ENCODE measurements at regions not wholly inside any gene's neighbourhood (a gene's known extent, or its start where the extent isn't known, plus 50 kb on each side); places are given as distances from the start of the nearest gene placed in this dataset.

DNA sequence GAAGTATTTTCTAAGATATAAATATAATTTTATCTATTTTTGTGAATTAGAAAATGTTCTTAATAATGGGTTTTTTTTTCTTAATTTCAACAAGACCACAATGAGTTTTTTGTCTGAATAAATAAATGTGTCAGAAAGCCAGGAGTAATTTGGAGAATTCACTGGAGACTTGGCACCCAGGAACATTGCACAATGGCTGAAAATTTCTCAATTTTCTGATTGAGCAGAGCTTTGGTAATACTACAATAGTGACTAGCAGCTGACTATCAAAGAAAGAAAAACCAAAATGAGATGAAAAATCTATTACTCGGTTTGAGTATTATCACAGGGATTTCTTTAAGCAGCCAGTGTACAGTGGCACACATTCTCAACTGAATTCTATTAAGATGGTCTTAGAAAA is 394.4 kb upstream of the PCDH20 start:
- no peak overlapping the region for H3K27ac ChIP-seq
- H3K9me3 ChIP-seq: no peaks in the 10 kb centered on the region
- H3K27me3 ChIP-seq (ENCODE audit: low read depth): no peaks in the 10 kb centered on the region
- intact Hi-C loops (cut with DNase I): no loop called here
- TF ChIP-seq, protein P1, sequence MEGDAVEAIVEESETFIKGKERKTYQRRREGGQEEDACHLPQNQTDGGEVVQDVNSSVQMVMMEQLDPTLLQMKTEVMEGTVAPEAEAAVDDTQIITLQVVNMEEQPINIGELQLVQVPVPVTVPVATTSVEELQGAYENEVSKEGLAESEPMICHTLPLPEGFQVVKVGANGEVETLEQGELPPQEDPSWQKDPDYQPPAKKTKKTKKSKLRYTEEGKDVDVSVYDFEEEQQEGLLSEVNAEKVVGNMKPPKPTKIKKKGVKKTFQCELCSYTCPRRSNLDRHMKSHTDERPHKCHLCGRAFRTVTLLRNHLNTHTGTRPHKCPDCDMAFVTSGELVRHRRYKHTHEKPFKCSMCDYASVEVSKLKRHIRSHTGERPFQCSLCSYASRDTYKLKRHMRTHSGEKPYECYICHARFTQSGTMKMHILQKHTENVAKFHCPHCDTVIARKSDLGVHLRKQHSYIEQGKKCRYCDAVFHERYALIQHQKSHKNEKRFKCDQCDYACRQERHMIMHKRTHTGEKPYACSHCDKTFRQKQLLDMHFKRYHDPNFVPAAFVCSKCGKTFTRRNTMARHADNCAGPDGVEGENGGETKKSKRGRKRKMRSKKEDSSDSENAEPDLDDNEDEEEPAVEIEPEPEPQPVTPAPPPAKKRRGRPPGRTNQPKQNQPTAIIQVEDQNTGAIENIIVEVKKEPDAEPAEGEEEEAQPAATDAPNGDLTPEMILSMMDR (IDR thresholded peaks at IDR 0.05): no peak
- no peaks in the 10 kb centered on the region for H3K4me1 ChIP-seq
- ATAC-seq (no peak), DNase-seq (no peak)
- no peak overlapping the region for H3K4me3 ChIP-seq
- no peaks in the 10 kb centered on the region for H3K36me3 ChIP-seq

DNA sequence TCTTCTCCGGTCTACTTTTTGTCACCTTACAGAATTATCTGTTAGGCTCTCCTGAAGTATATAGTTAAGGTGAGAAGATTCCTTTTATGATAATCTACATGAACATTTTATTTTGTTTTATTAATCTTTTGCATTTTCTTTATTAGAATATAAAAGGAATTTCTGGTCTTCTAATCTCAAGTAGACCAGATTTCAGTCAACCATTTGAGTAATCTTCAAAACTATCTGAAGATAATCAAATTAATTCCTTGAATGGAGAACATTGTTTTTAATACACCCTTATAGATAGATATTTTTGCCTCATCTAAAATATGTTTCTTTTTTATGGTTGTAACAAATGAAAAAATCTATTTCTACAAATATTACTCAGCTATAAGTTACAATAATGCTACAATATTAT is 381.7 kb upstream of the PCDH20 start:
- no peak for ATAC-seq
- no peak overlapping the region for H3K27ac ChIP-seq

DNA sequence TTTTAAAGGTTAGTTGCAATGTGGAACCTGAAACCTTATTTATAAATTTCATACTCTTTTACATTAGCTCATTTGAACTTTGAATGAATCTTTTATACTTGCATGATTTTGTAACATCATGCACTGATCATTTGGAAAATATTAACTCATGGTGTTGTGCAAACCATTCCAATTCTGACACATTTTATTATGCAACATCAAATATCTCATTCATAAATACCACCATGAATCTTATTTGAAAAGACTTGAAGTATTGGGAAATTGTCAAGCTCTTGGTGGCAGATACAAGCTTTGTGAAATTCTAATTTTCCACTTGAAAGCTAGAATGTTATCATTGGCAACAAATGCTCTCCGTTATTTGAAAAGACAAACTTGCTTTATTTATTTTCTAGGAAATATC is 379.9 kb upstream of the PCDH20 start:
- Histone ChIP-seq H3K4me1 (no peaks in the 10 kb centered on the region), H3K27ac (no peak overlapping the region), H3K27me3 (ENCODE audit: low read depth) (no peaks in the 10 kb centered on the region), H3K4me3 (no peak overlapping the region), H3K36me3 (no peaks in the 10 kb centered on the region), H3K9me3 (no peaks in the 10 kb centered on the region)
- intact Hi-C loops (cut with DNase I): no loop called here
- DNase-seq: no peak
- TF ChIP-seq, protein P1 (IDR thresholded peaks at IDR 0.05): no peak
- peak in 1 of 2 donors; percentile 68 for ATAC-seq

More for the DNA sequence above, 381.7 kb upstream of the PCDH20 start:
- H3K4me3 ChIP-seq: no peak overlapping the region
- TF ChIP-seq, protein P1 (IDR thresholded peaks at IDR 0.05): no peak
- intact Hi-C loops (cut with DNase I): no loop called here
- H3K36me3 ChIP-seq: no peaks in the 10 kb centered on the region
- no peaks in the 10 kb centered on the region for H3K9me3 ChIP-seq
- DNase-seq: no peak
- no peaks in the 10 kb centered on the region for H3K4me1 ChIP-seq
- H3K27me3 ChIP-seq (ENCODE audit: low read depth): no peaks in the 10 kb centered on the region

DNA sequence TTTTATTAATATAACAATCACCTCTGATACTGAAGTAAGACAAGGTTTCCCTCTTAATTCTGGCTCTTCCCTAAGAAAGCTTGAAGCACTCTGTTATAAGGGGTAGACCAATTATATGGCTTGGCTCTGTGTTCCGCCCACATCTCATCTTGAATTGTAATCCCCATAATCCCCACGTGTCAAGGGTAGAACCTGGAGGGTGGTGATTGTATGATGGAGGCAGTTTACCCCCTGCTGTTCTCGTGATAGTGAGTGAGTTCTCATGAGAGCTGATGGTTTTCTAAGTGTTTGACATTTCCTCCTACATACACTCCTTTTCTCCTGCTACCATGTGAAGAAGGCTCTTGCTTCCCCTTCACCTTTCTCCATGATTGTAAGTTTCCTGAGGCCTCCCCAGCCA is 363.8 kb upstream of the PCDH20 start:
- TF ChIP-seq, protein P1 (IDR thresholded peaks at IDR 0.05): no peak
- no peak overlapping the region for H3K4me3 ChIP-seq
- no peaks in the 10 kb centered on the region for H3K4me1 ChIP-seq
- no peaks in the 10 kb centered on the region for H3K9me3 ChIP-seq
- no peak for ATAC-seq
- H3K27ac ChIP-seq: no peak overlapping the region
- H3K27me3 ChIP-seq (ENCODE audit: low read depth): no peaks in the 10 kb centered on the region
- no peaks in the 10 kb centered on the region for H3K36me3 ChIP-seq
- no peak for DNase-seq
- intact Hi-C loops (cut with DNase I): no loop called here

DNA sequence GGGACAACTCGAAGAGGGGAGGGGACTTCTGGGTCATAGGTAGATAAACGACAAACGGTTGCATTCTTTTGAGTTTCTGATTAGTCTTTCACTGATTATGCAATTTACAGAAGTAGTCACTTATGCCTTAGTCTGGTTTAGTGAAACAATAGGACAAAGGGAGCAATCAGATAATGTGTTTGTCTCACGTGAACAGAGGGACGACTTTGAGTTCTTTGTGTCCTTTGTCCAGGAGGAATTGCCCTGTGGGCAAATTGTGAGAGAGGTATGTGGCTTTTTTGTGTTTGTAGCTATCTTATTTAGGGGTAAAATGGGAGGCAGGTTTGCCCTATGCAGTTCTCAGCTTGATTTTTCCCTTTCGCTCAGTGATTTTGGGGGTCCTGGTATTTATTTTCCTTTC is 362.9 kb upstream of the PCDH20 start:
- no peak overlapping the region for H3K27ac ChIP-seq
- no peaks in the 10 kb centered on the region for H3K27me3 ChIP-seq (ENCODE audit: low read depth)
- ATAC-seq (no peak), DNase-seq (no peak)
- no peaks in the 10 kb centered on the region for H3K36me3 ChIP-seq
- TF ChIP-seq, protein P1 (IDR thresholded peaks at IDR 0.05): no peak
- no peaks in the 10 kb centered on the region for H3K9me3 ChIP-seq
- H3K4me1 ChIP-seq: no peaks in the 10 kb centered on the region
- intact Hi-C loops (cut with DNase I): no loop called here
- H3K4me3 ChIP-seq: no peak overlapping the region

DNA sequence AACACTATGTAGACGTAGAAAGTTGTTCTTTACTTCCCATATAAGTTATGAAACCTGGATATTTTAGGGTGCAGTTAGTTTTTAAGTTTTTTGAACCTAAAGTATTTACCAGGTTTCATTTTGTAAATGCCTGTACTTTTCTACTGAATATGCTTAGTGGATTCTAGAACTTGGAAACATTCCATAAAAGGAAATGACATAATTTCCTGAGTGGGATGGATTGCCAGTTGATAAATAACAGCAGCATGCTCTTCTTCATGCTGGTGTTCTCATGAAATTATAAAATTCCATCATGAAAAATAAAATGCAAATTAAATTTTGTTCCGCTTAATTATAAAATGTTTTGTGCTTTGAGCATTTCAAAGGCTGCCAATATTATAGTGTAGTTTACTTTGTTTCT is 362.2 kb upstream of the PCDH20 start:
- Histone ChIP-seq H3K9me3 (no peaks in the 10 kb centered on the region), H3K4me1 (no peaks in the 10 kb centered on the region), H3K27me3 (ENCODE audit: low read depth) (no peaks in the 10 kb centered on the region), H3K4me3 (no peak overlapping the region), H3K36me3 (no peaks in the 10 kb centered on the region), H3K27ac (no peak overlapping the region)
- ATAC-seq (no peak), DNase-seq (no peak)
- intact Hi-C loops (cut with DNase I): no loop called here
- TF ChIP-seq, protein P1 (IDR thresholded peaks at IDR 0.05): no peak

Measured in lower lobe of right lung (tissue), 2 donors.